Activated naive CD8-positive, alpha-beta T cell treated with anti-CD3 and anti-CD28 coated beads, Interleukin-2, amount 50 U/mL, for 16 hours (primary cell): ENCODE measurements at regions not wholly inside any gene's neighbourhood (a gene's known extent, or its start where the extent isn't known, plus 50 kb on each side); places are given as distances from the start of the nearest gene placed in this dataset.

ENCODE experiments used
- DNase-seq: peaks from one replicate; pipeline ENCODE4 v3.0.0-alpha.2; 2020; ENCODE audit warnings: low read depth, low spot score

- DNase-seq = no peak
Measured at GRCh38 chr2:64369706-64370105, 84.3 kb upstream of the LGALSL start.

- DNase-seq = no peak
Measured at GRCh38 chr2:64371727-64372126, 82.2 kb upstream of the LGALSL start.

GRCh38 chr2:64374686-64375085, 79.3 kb upstream of the LGALSL start:
- no peak for DNase-seq

- DNase-seq = no peak
Measured at GRCh38 chr2:64376926-64377325, 77.0 kb upstream of the LGALSL start.

- no peak for DNase-seq
Measured at GRCh38 chr2:64379186-64379585, 74.8 kb upstream of the LGALSL start.

GRCh38 chr2:64380853-64381527, 73.0 kb upstream of the LGALSL start:
- DNase-seq = no peak

- no peak for DNase-seq
Measured at GRCh38 chr2:64383016-64383591, 70.9 kb upstream of the LGALSL start.

GRCh38 chr2:64383881-64384280, 70.1 kb upstream of the LGALSL start:
- DNase-seq = no peak

- DNase-seq = no peak
Measured at GRCh38 chr2:64386676-64387075, 67.3 kb upstream of the LGALSL start.

GRCh38 chr2:64390586-64390985, 63.4 kb upstream of the LGALSL start:
- DNase-seq = no peak

- DNase-seq = no peak
Measured at GRCh38 chr2:64391424-64391823, 62.5 kb upstream of the LGALSL start.

GRCh38 chr2:64391940-64392339, 62.0 kb upstream of the LGALSL start:
- no peak for DNase-seq

- no peak for DNase-seq
Measured at GRCh38 chr2:64392529-64392928, 61.4 kb upstream of the LGALSL start.

- no peak for DNase-seq
Measured at GRCh38 chr2:64393383-64394010, 60.5 kb upstream of the LGALSL start.

- no peak for DNase-seq
Measured at GRCh38 chr2:64394153-64394552, 59.8 kb upstream of the LGALSL start.

- DNase-seq = no peak
Measured at GRCh38 chr2:64396001-64396400, 58.0 kb upstream of the LGALSL start.

GRCh38 chr2:64396551-64396950, 57.4 kb upstream of the LGALSL start:
- DNase-seq = no peak

- no peak for DNase-seq
Measured at GRCh38 chr2:64398516-64399129, 55.3 kb upstream of the LGALSL start.

GRCh38 chr2:64399521-64399920, 54.4 kb upstream of the LGALSL start:
- DNase-seq = no peak

GRCh38 chr2:64400105-64400728, 53.7 kb upstream of the LGALSL start:
- DNase-seq = no peak

- no peak for DNase-seq
Measured at GRCh38 chr2:64400733-64401528, 53.0 kb upstream of the LGALSL start.

GRCh38 chr2:64401529-64401880, 52.5 kb upstream of the LGALSL start:
- no peak for DNase-seq
